Stomach (tissue), 4 donors: ENCODE measurements at regions not wholly inside any gene's neighbourhood (a gene's known extent, or its start where the extent isn't known, plus 50 kb on each side); places are given as distances from the start of the nearest gene placed in this dataset.

Source experiments
- POLR2A ChIP-seq, 4 donors: fragments of 450-650 bp; IDR thresholded peaks; one replicate each; pipeline ENCODE4 v1.6.1; 2016; ENCODE audit warnings: antibody characterized with exemption in 4 of 4, control low read depth in 2 of 4, mild to moderate bottlenecking in 1 of 4, moderate library complexity in 1 of 4
- POLR2AphosphoS5 ChIP-seq, 3 donors: sonication (generic); formaldehyde crosslinking; IDR thresholded peaks; one replicate each; pipeline ENCODE4 v1.6.1; 2016; ENCODE audit warnings: antibody characterized with exemption in 3 of 3
- TF ChIP-seq, protein P1 (sequence below), 7 experiments: fragments of 450-650 bp in 4 of 7; fragments of 200-600 bp in 3 of 7; sonication (generic) in 3 of 7; IDR thresholded peaks; one replicate each; pipeline ENCODE4 v1.5.1; 2016 to 2019; ENCODE audit warnings: antibody characterized with exemption in 7 of 7, control low read depth in 2 of 7, mild to moderate bottlenecking in 1 of 7

DNA sequence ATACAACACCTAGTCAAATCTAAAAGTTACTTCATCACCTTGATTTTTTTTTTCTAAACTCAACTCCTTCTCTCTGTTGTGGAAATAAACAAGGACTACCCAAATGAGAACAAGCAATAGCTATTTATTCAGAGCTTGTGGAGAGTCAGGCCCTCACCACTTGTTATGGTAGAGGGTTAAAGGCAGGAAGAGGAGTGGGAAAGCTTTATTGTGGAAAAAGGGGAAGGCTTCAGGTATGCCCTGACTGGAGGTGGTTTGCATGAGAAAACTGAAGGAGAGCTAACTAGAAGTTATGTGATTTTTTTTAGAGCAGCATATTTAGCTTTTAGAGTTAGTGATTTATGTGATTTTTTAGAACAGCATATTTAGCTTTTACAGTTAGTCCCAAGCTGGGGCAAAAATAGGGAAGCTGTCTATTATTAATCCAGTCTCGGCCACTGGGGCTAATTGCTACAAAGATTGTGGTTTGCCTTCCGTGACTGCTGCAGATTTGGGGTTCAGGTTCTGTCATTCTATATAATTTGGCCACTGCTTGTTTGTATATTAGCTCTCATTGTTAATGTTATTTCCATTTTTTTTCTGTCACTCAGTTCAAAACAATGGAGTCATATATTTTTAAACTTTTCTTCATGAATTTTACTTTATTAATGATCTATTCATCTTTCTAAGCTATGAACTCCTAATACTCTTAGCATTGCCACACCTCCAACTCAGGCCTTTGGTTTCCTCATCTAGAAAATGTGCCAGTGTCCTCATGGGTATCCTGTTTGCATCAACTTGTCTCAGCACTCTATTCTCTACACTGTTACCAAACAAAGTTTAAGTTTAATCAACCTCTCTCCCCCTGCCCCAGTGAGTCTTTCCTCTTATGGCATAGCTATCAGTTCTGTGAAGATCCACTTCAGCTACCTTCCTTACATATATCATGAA is 713.0 kb downstream of the BRINP3 start:
- no peak for TF ChIP-seq POLR2A (IDR thresholded peaks at IDR 0.05)
- TF ChIP-seq, protein P1, sequence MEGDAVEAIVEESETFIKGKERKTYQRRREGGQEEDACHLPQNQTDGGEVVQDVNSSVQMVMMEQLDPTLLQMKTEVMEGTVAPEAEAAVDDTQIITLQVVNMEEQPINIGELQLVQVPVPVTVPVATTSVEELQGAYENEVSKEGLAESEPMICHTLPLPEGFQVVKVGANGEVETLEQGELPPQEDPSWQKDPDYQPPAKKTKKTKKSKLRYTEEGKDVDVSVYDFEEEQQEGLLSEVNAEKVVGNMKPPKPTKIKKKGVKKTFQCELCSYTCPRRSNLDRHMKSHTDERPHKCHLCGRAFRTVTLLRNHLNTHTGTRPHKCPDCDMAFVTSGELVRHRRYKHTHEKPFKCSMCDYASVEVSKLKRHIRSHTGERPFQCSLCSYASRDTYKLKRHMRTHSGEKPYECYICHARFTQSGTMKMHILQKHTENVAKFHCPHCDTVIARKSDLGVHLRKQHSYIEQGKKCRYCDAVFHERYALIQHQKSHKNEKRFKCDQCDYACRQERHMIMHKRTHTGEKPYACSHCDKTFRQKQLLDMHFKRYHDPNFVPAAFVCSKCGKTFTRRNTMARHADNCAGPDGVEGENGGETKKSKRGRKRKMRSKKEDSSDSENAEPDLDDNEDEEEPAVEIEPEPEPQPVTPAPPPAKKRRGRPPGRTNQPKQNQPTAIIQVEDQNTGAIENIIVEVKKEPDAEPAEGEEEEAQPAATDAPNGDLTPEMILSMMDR (IDR thresholded peaks at IDR 0.05), result no peak
- TF ChIP-seq POLR2AphosphoS5 (IDR thresholded peaks at IDR 0.05), result no peak
